CD14-positive monocyte (primary cell): ENCODE measurements at regions not wholly inside any gene's neighbourhood (a gene's known extent, or its start where the extent isn't known, plus 50 kb on each side); places are given as distances from the start of the nearest gene placed in this dataset.

Source experiments
- DNase-seq, 3 donors: peaks; one replicate each; pipeline ENCODE4 v3.0.0-alpha.2; 2011 to 2022
- H2AFZ ChIP-seq: 2 replicates; pipeline ENCODE4 v1.6.0; 2012; ENCODE audit warnings: mild to moderate bottlenecking, low read depth, low read length, inconsistent platforms; ENCODE audit not compliant: insufficient read depth, poor library complexity, severe bottlenecking
- H3K27ac ChIP-seq, 2 donors: 1 replicate in 1 of 2; 2 replicates in 1 of 2; pipeline ENCODE4 v1.5.1; 2012 to 2013; ENCODE audit warnings: low read length in 2 of 2, control low read depth in 1 of 2, inconsistent platforms in 1 of 2, low read depth in 1 of 2, mild to moderate bottlenecking in 1 of 2
- H3K27me3 ChIP-seq, 2 donors: one replicate each; pipeline versions ENCODE4 v1.6.0 to v1.6.1; 2011 to 2013; ENCODE audit warnings: low read length in 2 of 2; ENCODE audit not compliant: control insufficient read depth in 2 of 2, insufficient read depth in 2 of 2
- H3K36me3 ChIP-seq, 2 donors: replicated peaks in 1 of 2; 1 replicate in 1 of 2; 2 replicates in 1 of 2; pipeline versions ENCODE4 v1.5.1 to v1.6.1; 2012 to 2013; ENCODE audit warnings: low read length in 2 of 2, control low read depth in 1 of 2, inconsistent platforms in 1 of 2, mild to moderate bottlenecking in 1 of 2; ENCODE audit not compliant: insufficient read depth in 2 of 2, control insufficient read depth in 1 of 2
- H3K4me1 ChIP-seq, 2 donors: 1 replicate in 1 of 2; 2 replicates in 1 of 2; pipeline versions ENCODE4 v1.5.1 to v1.6.1; 2012 to 2013; ENCODE audit warnings: low read length in 2 of 2, control low read depth in 1 of 2, inconsistent platforms in 1 of 2, mild to moderate bottlenecking in 1 of 2, moderate library complexity in 1 of 2; ENCODE audit not compliant: insufficient read depth in 2 of 2, control insufficient read depth in 1 of 2
- H3K4me2 ChIP-seq: replicated peaks from 2 replicates; pipeline ENCODE3; 2012; ENCODE audit warnings: low read length, moderate library complexity, mild to moderate bottlenecking; ENCODE audit not compliant: poor library complexity, severe bottlenecking; ENCODE audit errors: extremely low read depth
- H3K4me3 ChIP-seq, 3 experiments: fragments of 200-600 bp in 1 of 3; sonication (generic) in 1 of 3; replicated peaks in 1 of 3; 1 replicate in 2 of 3; 2 replicates in 1 of 3; pipeline ENCODE4 v1.5.1; 2011 to 2013; ENCODE audit warnings: low read length in 3 of 3, mild to moderate bottlenecking in 3 of 3, control low read depth in 2 of 3, low read depth in 2 of 3, inconsistent platforms in 1 of 3, moderate library complexity in 1 of 3
- H3K79me2 ChIP-seq: 2 replicates; pipeline ENCODE4 v1.6.0; 2012; ENCODE audit warnings: mild to moderate bottlenecking, control low read depth, inconsistent platforms, low read length, moderate library complexity; ENCODE audit not compliant: insufficient read depth
- H3K9ac ChIP-seq: 2 replicates; pipeline ENCODE4 v1.6.0; 2017; ENCODE audit warnings: low read length, mild to moderate bottlenecking; ENCODE audit not compliant: insufficient read depth, poor library complexity, severe bottlenecking
- H3K9me3 ChIP-seq, 2 donors: replicated peaks in 1 of 2; 1 replicate in 1 of 2; 2 replicates in 1 of 2; pipeline versions ENCODE4 v1.5.1 to v1.6.1; 2012 to 2013; ENCODE audit warnings: low read length in 2 of 2, control low read depth in 1 of 2; ENCODE audit not compliant: control insufficient read depth in 1 of 2, insufficient read depth in 1 of 2
- H4K20me1 ChIP-seq: 2 replicates; pipeline ENCODE4 v1.6.0; 2012; ENCODE audit warnings: mild to moderate bottlenecking, low read length, control low read depth, moderate library complexity; ENCODE audit not compliant: insufficient read depth
- H3K27ac Mint-ChIP-seq, 7 donors: one replicate each; pipeline ENCODE4 v1.8.0; 2020; ENCODE audit warnings: mild to moderate bottlenecking in 7 of 7, mixed read lengths in 7 of 7, moderate library complexity in 6 of 7, inconsistent platforms in 2 of 7
- H3K27me3 Mint-ChIP-seq, 3 donors: one replicate each; pipeline ENCODE4 v1.8.0; 2021 to 2022; ENCODE audit warnings: low read depth in 3 of 3, mild to moderate bottlenecking in 3 of 3, mixed read lengths in 3 of 3, moderate library complexity in 3 of 3, inconsistent platforms in 1 of 3
- H3K36me3 Mint-ChIP-seq, 2 donors: one replicate each; pipeline ENCODE4 v1.8.0; 2020; ENCODE audit warnings: mixed read lengths in 2 of 2, inconsistent platforms in 1 of 2, mild to moderate bottlenecking in 1 of 2
- H3K4me1 Mint-ChIP-seq: one replicate; pipeline ENCODE4 v1.8.0; 2020; ENCODE audit warnings: mild to moderate bottlenecking, mixed read lengths
- H3K4me3 Mint-ChIP-seq, 2 donors: one replicate each; pipeline ENCODE4 v1.8.0; 2020; ENCODE audit warnings: mild to moderate bottlenecking in 2 of 2, mixed read lengths in 2 of 2, moderate library complexity in 1 of 2
- H3K9me3 Mint-ChIP-seq, 7 donors: one replicate each; pipeline ENCODE4 v1.8.0; 2020 to 2022; ENCODE audit warnings: mixed read lengths in 7 of 7, mild to moderate bottlenecking in 6 of 7, moderate library complexity in 6 of 7, inconsistent platforms in 2 of 7
- CTCF ChIP-seq: fragments of 200-600 bp; IDR thresholded peaks from one replicate; pipeline ENCODE4 v1.8.0; 2022; ENCODE audit warnings: antibody characterized with exemption, mild to moderate bottlenecking
- WGBS: methylation state at CpG from one replicate; pipeline ENCODE4 v1.1.5; 2013; ENCODE audit warnings: missing lambda C conversion rate; ENCODE audit not compliant: insufficient coverage; 5-methylcytosine and 5-hydroxymethylcytosine counted together
- intact Hi-C, 2 donors: fragments of 100-400 bp; cut with micrococcal nuclease; formaldehyde crosslinking; loops; one replicate each; pipeline versions ENCODE4 v1.15.0 to v1.15.1; 2023

- no peak for DNase-seq
- Histone ChIP-seq H3K4me2 (no peak overlapping the region), H3K27ac (no peak overlapping the region), H3K9ac (no peak overlapping the region), H3K79me2 (no peaks in the 10 kb centered on the region), H3K9me3 (peaks cover 0 to 4% of the 10 kb centered on the region in 2 donors), H2AFZ (no peak overlapping the region), H3K36me3 (no peaks in the 10 kb centered on the region), H4K20me1 (no peaks in the 10 kb centered on the region), H3K27me3 (no peaks in the 10 kb centered on the region), H3K4me3 (no peak overlapping the region), H3K4me1 (no peaks in the 10 kb centered on the region)
- no peaks in the 10 kb centered on the region for H3K4me1 Mint-ChIP-seq
- TF ChIP-seq CTCF, result no peak
- 100% methylated on average over 1 of the region's 3 CpGs for WGBS
- H3K27ac Mint-ChIP-seq, result no peak overlapping the region
- no peaks in the 10 kb centered on the region for H3K27me3 Mint-ChIP-seq
- intact Hi-C loops, result no loop called here
- no peaks in the 10 kb centered on the region for H3K36me3 Mint-ChIP-seq
- peaks cover 0 to 8% (median 1%) of the 10 kb centered on the region in 7 donors for H3K9me3 Mint-ChIP-seq
- H3K4me3 Mint-ChIP-seq, result no peak overlapping the region
Measured at GRCh38 chr13:85386424-85386823, 412.8 kb downstream of the SLITRK6 start.

- Histone ChIP-seq H3K27ac (no peak overlapping the region), H3K4me3 (no peak overlapping the region), H3K4me1 (no peaks in the 10 kb centered on the region), H3K9me3 (peaks cover 0 to 4% of the 10 kb centered on the region in 2 donors), H2AFZ (no peak overlapping the region), H3K79me2 (no peaks in the 10 kb centered on the region), H3K36me3 (no peaks in the 10 kb centered on the region), H3K27me3 (no peaks in the 10 kb centered on the region), H4K20me1 (no peaks in the 10 kb centered on the region), H3K9ac (no peak overlapping the region), H3K4me2 (no peak overlapping the region)
- DNase-seq, result no peak
- H3K4me3 Mint-ChIP-seq, result no peak overlapping the region
- H3K36me3 Mint-ChIP-seq, result no peaks in the 10 kb centered on the region
- H3K4me1 Mint-ChIP-seq, result no peaks in the 10 kb centered on the region
- no peak for TF ChIP-seq CTCF
- peaks cover 0 to 3% (median 0%) of the 10 kb centered on the region in 7 donors for H3K9me3 Mint-ChIP-seq
- WGBS, result 83% methylated on average over 1 of the region's 1 CpG
- no peaks in the 10 kb centered on the region for H3K27me3 Mint-ChIP-seq
- intact Hi-C loops, result no loop called here
- H3K27ac Mint-ChIP-seq, result no peak overlapping the region
Measured at GRCh38 chr13:85383291-85383690, 415.9 kb downstream of the SLITRK6 start.
